ENCODE measurements at regions not wholly inside any gene's neighbourhood (a gene's known extent, or its start where the extent isn't known, plus 50 kb on each side); places are given as distances from the start of the nearest gene placed in this dataset.

DNA sequence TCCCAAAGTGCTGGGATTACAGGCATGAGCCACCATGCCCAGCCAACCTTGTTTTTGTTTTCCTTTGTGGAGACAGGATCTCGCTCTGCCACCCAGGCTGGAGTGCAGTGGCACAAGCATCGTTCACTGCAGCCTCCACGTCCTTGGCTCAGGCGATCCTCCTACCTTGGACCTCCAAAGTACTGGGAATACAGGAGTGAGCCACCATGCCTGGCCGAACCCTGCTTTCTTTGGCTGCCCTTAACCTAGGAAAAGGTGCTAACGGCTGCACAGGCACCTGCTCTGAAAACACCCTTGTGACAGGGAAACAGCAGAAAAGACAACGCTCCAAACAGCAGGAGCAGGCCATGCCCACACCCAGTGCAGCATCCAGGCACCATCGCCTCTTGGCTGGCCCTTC is 71.9 kb downstream of the OAT start:
- no peak for DNase-seq (ENCODE audit: low spot score)

DNA sequence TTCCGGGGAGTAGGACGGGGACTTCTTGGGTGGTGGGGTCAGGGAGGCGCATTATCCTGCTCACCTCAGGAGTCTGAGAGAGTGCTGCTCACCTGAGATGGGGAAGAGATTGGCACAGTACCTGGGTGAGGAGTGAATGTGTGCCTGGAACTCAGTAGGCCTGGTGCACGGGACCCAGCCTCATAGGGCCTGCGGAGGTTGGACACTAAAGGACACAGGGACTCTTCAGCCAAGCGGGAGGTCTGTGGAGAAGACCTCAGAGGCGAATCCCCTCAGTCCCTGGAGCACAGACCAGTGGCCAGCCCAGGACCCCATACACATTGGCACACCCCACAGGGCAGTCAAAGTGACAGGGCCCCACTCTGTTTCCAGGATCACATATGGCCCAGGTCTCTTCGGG is 73.2 kb downstream of the OAT start:
- no peak for DNase-seq (ENCODE audit: low spot score)

DNA sequence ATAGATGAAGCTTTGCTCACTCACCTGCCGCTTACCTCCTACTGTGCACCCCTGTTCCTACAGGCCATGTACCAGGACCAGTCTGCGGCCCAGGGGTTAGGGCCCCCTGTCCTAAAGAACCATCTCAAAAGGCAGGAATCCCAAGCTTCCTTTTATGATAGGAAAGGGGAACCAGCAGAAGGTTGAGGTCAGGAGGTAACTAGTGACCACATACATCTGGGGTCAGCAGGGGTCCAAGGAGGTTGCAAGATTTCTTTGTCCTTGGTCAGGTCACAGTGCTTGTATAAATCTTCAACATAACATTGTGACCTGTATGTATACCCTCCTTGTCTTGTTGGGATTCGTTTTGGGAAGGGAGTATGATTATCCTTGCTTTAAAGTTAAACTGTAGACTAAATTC is 73.8 kb downstream of the OAT start:
- DNase-seq (ENCODE audit: low spot score), result no peak

DNA sequence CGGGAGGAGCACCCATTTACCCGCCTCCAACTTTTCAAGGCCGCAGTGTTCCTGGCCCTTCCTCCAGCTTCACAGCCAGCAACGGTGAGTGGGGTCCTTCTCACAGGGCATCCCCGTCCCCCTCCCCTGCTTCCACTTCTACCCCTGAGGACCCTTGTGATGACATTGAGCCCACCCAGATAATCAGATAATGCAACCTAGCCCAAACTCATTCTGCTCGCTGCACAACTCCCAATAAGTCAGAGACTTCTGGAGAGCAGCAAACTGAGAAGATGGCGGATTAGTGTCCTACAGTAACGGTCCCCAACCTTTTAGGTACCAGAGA is 74.5 kb downstream of the OAT start:
- no peak for DNase-seq (ENCODE audit: low spot score)

DNA sequence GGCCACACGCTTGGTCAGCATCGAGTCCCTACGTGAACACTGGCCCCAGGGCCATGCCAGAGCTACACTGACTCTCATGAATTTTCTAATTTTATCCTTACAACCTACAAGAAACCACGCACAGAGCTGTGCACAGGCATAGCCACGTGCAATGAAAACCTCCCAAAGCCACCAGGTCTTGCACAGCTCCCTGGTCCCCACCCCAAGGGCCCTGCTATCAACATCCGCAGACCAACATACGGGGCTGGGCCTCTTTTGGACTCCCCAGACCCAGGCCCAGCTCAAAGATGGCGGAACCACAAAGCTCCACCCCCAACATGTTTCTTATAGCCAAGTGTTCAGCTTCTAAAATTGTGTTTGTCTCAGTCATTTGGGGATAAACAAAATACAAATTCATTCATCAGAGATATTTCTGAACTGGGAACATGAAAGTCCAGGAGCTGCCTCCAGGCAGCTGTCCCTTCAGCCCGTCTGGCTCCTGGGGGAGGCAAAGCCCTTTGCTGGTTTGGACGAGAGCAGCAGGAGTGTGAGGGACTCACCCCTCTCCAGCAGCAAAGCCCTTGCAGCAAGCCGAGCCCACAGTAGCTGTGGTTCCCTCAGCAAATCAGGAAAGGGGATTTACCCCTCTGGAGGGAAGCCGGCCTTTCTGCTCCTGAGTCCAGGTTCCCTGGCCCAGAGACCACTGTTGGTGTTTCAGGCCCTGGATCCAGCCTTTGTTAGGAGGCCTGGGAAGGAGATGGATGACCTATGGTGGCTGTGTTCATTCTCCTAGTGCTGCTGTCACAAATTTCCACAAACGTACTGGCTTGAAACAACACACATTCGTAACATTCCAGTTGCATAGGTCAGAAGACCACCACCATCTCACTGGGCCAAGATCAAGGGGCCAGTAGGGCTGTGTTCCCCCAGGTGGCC is 75.1 kb downstream of the OAT start:
- DNase-seq (ENCODE audit: low spot score), result no peak

DNA sequence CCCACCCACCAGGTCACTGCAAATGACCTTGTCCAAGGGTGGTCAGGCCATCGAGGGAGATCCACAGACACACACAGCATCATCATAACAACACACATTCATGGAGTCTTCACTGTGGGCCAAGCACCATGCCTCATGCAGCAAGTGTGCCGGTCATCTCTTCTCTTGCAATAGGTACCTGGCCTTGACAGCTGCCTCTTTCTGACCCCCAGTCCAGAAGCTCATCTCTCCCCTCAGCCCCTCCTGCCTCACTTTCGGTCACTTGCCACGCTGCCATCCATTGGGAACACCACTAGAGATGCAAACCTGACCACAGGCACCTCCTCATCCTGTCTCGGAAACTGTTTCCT is 75.9 kb downstream of the OAT start:
- no peak for DNase-seq (ENCODE audit: low spot score)

DNA sequence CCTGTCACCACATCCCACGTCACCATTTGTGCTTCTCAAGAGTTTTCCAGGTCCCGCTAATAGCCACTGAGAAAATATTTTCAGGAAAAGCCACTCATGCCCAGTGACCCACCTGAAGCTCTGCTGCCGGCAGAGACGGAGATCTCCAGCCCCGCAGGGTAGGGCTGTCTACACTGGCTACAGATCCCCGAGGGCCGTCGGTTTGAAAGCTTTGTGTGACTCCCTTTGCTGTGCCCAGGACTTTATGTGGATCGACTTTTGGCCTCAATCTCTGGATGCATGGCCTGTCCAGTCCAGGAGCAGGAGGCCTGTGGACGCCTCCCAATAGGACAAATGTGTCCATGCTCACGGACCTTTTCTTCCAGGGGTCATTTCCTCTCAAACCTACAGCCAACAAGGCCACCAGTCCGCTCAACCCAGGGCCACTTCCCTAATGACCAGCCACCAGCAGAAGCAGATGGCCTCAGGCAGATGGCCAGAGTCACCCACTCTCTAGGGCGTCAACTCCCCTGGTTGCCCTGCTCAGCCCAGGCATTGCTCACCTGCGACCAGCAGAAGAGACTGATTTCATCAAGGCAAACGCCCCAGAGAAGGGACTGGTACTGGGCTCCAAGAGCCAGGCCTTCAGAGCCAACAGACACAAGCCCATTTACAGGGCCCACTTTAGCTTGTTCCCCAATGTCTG is 76.4 kb downstream of the OAT start:
- DNase-seq (ENCODE audit: low spot score), result no peak

DNA sequence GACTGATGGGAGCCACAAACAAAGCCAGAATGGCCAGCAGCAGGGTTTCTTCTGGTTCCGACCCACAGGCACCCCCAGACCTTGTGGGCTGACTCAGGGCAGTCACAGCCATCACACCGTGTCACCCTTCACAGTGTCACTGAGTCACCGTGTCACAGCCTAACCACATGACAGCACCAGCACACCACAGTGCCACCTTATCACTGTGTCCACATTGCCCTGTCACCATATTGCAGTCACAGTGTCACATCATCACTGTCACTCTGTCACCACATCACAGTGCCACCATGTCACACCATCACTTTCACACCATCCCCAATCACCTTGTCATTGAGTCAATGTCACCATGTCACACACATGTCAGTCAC is 77.0 kb downstream of the OAT start:
- no peak for DNase-seq (ENCODE audit: low spot score)

DNA sequence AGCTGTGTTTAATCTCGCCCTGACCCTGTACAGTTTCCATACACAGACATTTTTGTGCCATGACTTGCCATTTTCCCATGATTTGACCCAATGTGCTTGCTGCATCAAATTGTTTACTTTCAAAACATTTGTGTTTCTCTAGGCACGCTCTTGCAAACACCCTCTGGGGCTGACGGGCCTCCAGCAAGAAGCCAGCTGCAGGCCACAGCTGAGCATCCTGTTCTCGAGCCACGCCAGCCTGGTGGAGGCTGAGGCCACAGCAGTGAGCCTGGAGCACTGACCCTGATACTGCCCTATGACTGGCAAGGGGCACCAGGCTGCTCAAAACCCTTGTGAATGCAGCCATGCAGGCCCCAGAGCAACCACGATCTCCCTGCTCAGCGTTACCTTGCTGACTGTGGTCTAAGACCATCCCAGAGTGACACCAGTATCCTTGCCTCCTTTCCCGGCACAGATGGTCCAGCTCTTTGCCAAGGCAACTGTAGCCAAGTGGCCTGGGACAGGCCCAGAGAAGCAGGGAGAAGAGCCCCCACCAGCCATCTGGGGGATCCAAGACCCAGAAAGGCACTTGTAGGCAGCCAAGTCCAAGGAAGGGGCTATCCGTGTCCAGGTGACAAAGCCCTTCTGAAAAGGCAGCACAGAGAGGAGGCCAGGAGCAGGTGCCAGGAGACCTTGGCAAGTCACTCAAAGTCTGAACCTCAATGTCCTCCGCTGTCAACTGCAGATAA is 78.5 kb downstream of the OAT start:
- peak; percentile 81 for DNase-seq (ENCODE audit: low spot score)

DNA sequence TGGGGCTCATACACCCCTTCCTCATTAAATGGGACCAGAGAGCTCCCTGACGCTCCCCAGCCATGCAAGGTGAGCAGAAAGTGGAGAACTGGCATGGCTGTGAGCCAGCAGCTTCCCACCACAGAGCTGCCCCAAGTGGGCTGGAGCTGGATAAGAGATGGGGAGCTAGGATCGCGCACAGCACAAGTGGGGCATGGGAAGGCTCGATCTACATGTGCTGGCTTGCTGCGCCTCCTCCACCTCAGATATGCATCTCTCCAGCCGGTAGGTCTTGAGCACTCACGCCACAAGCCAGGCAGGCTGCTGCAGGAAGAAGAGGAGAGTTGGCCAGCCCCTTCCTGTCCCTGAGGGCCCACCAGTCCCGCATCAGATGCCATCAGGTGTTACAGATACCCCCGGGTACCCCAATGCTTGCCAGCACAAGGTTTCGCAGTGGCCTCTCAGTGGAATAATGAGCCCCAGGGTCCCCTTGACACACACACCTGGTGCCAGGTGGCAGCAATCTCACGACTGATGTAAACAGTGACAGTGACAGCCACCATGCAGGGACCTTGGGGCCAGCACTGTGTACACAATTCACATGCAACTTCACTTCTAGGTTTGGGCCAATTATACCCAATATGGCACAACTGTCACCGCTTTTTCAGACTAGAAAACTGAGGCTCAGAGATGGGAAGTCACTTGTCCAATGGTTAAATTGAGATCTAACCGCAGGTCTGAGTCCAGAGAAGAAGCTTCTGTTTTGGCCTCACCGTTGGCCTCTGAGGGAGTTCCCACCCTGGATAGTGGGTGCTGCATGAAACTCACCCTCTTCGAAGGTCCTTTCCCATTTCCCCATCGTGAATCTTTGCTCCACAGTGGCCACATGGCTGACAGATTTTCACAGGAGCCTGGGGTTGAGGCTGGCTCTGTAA is 79.3 kb downstream of the OAT start:
- DNase-seq (ENCODE audit: low spot score), result no peak

DNA sequence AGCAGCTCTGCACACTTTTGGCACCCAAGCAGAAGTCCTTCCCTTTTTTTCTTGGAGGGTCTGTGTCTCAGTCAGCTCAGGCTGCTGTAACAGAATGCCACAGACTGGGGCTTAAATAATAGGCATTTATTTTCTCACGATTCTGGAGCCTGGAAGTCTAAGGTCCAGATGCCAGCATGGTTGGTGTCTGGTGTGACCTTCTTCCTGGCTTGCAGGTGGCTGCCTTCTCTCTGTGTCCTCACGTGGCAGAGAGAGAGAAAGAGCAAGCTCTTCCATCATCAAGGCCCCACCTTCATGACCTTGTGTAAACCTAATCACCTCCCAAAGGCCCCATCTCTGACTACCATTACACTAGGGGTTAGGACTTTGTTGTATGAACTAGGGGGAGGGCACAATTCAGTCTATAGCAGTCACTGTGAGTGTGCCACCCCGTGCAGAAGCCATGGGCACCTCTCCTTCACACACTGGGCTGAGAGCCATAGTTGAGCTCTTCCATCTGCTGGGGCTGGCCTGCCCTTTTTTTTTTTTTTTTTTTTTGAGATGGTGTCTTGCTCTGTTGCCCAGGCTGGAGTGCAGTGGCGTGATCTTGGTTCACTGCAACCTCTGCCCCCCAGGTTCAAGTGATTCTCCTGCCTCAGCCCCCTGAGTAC is 80.3 kb downstream of the OAT start:
- no peak for DNase-seq (ENCODE audit: low spot score)

DNA sequence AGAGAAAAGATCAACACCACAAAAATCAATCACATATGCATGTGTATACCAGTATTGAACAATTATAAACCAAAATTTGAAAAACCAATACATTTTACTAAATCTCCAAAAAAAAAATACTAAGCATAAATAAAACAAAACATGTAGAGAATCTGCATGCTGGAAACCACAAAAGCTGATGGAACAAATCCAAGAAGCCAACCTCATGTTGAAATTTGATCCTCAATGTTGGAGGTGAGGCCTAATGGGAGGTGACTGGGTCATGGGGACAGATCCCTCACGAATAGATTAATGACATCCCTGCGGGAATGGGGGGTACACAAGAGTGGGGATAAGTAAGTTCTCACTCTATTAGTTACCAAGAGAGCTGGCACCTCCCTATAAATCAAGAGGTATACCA is 82.5 kb downstream of the OAT start:
- DNase-seq (ENCODE audit: low spot score), result no peak

DNA sequence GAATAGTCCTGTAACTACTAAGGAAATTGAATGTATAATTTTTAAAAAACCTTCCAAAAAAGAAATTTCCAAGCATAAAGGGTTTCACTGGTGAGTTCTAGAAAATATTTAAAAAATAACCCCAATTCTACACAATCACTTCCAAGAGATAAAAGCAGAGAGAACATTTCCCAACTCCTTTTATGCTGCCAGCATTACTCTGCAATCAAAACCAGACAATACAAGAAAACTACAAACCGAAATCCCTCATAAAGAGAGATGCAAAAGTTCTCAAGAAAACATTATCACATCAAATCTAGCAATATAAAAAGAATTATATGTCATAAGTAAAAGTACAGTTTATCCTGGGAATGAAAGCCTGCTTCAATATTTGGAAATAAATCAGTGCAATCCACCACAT is 84.8 kb downstream of the OAT start:
- DNase-seq (ENCODE audit: low spot score), result no peak

DNA sequence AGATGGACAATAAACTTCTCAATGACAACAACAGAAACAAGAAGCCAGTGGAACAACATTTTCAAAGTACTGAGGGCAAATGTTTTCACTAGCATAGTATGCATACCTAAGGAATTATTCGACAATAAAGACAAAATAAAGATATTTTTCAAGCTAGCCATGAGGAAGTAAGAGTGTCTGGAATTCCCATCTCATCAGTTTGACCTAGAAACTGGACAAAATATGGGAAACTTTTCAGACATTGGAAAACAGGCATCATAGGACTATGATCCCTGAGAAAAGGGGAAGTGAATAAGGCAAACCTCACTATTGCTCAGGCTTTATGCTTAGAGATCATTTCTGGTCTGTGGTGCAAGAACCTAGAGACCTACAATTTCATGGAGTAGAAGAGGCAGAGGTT is 86.3 kb downstream of the OAT start:
- peak; percentile 35 for DNase-seq (ENCODE audit: low spot score)

DNA sequence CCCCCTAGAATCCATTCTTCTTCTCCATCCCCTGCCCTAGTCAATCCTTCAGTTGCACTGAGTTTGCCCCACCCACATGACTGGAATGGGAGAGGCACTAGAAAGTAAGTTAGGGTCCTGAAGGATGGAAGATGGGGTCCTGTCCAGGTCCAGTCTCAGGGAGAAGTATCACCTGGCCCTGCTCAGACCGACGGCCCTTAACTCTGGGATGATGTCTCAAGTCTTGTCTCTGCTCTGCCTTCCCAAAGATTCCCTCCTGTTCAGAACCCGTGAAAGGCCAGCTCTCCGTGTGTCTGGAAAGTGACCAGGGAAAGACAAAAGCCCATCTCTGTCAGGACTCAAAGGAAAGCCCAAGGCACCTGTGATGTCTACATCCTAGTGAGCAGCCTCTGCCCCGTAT is 88.8 kb downstream of the OAT start:
- DNase-seq (ENCODE audit: low spot score), result no peak

DNA sequence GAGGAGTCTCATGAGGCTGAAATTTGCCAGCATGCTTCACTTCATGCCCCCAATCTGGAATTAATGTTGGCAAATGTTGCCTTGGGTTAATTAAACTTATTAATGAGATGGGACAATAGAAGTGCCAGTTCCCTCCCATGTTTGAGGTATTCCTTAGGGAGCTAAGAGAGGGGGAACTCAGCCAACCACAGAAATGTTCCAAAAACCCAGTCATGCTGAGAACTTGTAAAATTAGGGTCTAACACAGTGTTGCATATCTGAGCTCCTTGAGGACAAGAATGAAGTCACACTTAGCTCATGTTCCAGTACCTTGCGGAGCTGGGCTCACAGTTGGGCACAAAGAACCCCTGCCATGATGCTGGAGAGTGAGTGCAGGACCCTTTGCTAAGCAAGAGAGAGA is 89.4 kb downstream of the OAT start:
- no peak for DNase-seq (ENCODE audit: low spot score)

DNA sequence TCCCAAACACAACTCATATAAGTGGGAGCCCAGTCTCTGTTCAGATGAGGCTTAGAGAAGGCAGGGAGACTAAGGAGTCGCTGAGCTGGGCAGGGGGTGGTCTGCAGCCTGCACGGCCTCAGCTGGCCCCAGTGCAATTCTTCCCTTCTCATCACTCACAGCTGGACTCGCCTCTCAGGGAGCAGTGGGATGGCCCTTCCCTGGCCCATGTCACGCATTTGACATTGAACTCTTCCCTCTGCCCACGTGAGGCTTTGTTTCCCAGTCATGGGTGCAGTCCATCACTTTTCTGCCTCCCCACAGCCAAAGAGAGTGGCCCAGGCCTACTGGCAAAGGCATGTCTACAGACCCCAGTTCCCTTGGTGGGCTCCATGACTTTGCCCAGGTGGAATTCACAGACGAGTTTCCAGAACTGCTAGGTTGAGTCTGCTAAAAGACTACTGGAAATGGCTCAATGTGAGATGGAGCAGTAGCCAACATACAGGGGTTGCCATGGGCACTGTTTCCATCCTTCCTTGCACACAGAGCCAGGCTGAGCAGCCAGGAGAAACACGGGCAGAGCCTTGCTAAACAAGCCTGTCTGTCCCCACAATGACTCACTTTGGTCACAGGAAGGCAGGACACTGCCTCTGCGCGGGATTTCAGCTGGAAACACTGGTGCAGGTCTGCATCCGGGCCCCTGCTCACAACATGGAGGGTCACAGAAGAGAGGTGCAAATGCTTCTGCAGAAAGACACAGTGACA is 90.1 kb downstream of the OAT start:
- no peak for DNase-seq (ENCODE audit: low spot score)

DNA sequence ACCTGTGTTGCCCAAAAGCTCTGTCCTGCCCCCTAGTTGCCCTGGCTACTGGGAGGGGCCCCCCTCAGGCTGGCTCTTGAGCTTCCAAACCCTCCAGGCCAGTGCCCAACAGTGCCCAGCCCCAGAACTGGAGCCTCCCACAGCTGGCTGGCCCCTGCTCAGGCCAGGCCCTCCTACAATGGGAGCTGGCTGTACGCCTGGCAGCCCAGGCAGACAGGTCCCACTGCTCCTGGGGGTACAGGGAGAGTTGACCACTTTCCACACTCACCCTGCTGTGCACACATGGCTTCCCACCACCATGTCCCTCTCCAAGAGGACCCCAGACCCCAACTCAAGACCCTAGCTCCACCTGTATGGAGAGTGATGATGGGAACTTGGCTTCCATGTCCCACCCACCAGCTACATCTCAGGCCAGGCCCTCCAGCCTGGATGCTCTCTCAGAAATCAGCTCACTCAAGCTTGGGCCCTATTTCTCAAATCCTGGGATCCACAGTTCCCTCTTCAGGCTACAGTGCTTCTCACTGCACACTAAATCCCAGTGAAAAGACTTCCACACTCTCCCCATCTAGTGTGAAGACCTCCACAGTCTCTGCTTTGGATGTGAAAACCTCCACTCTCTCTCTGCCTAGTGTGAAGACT is 92.6 kb downstream of the OAT start:
- DNase-seq (ENCODE audit: low spot score), result no peak

DNA sequence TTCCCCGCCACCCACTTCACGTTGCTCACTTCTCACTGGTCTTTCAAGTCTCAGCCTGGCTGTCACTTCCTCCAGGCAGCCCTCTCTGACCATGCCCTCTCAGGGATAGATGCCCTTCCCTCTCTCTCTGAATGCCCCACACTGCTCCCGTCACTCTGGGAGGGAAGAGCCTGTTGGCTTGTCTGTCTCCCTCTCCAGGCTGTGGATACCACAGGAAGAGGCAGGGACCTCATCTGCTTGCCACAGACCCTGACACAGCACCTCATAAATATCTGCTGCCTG is 93.1 kb downstream of the OAT start:
- no peak for DNase-seq (ENCODE audit: low spot score)

DNA sequence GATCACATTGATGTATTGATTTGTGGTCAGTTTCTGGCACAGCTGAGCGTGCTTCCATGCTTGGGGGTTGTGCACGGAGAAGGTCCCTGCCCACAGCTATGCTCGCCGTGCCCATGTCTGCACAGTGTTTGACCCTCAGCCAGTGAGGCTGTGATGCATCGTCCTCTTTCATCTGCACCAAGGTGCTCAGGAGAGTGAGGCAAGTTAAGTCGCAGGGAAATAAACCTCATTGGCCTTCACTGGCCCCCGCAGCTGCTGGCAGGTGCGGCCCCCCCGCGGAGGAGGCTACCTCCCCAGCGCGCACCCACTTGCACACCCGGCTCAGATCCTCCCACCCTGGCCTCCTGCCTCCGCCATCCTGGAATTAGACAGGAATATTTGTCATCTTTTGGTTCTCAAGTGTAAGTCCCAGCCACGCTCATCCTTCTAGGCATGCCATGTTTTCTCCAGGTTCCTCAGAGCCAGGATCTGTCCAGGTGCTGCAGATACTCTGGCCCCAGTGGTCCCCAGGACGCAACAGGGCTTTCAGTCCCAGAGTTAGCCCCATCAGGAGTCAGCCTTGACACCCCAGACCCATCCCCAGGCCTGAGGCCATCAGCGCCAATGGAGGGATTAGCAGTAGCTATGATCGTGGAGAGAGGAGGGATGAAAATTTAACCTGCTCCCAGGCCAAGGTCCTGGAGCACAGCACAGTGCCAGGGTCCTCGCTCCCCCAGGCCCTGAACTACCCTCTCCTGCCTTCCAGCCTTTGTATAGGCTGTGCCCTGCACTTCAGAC is 93.7 kb downstream of the OAT start:
- no peak for DNase-seq (ENCODE audit: low spot score)
